Heart right ventricle (tissue), 16 donors: ENCODE measurements at regions not wholly inside any gene's neighbourhood (a gene's known extent, or its start where the extent isn't known, plus 50 kb on each side); places are given as distances from the start of the nearest gene placed in this dataset.

Experiments used
- ATAC-seq, 8 donors: fragments of 200-7000 bp; cut with Tn5 transposase; one replicate each; pipeline ENCODE4 v1.9.1; 2020; ENCODE audit warnings: mild to moderate bottlenecking in 8 of 8, moderate library complexity in 8 of 8, moderate number of reproducible peaks in 1 of 8
- DNase-seq, 2 donors: peaks; one replicate each; pipeline ENCODE4 v3.0.0-alpha.2; 2020
- H3K27ac ChIP-seq, 10 donors: fragments of 200-600 bp; sonication (generic) in 2 of 10; one replicate each; pipeline versions ENCODE4 v1.5.0 to v1.8.0; 2020 to 2022; ENCODE audit warnings: mild to moderate bottlenecking in 3 of 10
- H3K27me3 ChIP-seq, 7 donors: fragments of 200-600 bp; one replicate each; pipeline ENCODE4 v1.8.0; 2021 to 2022; ENCODE audit warnings: mild to moderate bottlenecking in 2 of 7
- H3K36me3 ChIP-seq, 9 donors: fragments of 200-600 bp; sonication (generic) in 1 of 9; one replicate each; pipeline versions ENCODE4 v1.5.0 to v1.8.0; 2020 to 2022; ENCODE audit warnings: mild to moderate bottlenecking in 2 of 9
- H3K4me1 ChIP-seq, 9 donors: fragments of 200-600 bp; sonication (generic) in 1 of 9; one replicate each; pipeline versions ENCODE4 v1.5.0 to v1.8.0; 2020 to 2022; ENCODE audit warnings: mild to moderate bottlenecking in 4 of 9
- H3K4me3 ChIP-seq, 10 donors: fragments of 200-600 bp; sonication (generic) in 2 of 10; one replicate each; pipeline versions ENCODE4 v1.5.0 to v1.8.0; 2020 to 2022; ENCODE audit warnings: mild to moderate bottlenecking in 7 of 10, moderate library complexity in 2 of 10
- H3K9me3 ChIP-seq, 11 donors: fragments of 200-600 bp in 10 of 11; sonication (generic) in 2 of 11; one replicate each; pipeline versions ENCODE4 v1.5.0 to v1.8.0; 2013 to 2022; ENCODE audit warnings: mild to moderate bottlenecking in 2 of 11, control low read depth in 1 of 11, moderate library complexity in 1 of 11
- CTCF ChIP-seq, 9 donors: fragments of 200-600 bp; sonication (generic) in 2 of 9; IDR thresholded peaks; one replicate each; pipeline versions ENCODE4 v1.5.0 to v1.8.0; 2021 to 2022; ENCODE audit warnings: antibody characterized with exemption in 9 of 9, mild to moderate bottlenecking in 5 of 9, moderate library complexity in 1 of 9
- WGBS, 2 donors: extraction: QIAGEN DNeasy Blood & Tissue Kit; methylation state at CpG; one replicate each; pipeline ENCODE4 v1.1.7; 2013; ENCODE audit warnings: inconsistent platforms in 1 of 2; 5-methylcytosine and 5-hydroxymethylcytosine counted together
- intact Hi-C, 10 donors: fragments of 100-400 bp; cut with DNase I; formaldehyde crosslinking; loops; one replicate each; pipeline versions ENCODE4 v1.11.1 to v1.14.2; 2022
- donor health status: Arrhythmogenic right ventricular cardiomyopathy.
- donor health status: ischemic (EF 13 %, LVEDD 7.1; RV severe dilation, severe dysfunction).
- donor health status: healthy with polysubstance abuse.
- donor health status: DM: no; HTN: yes; CAD: no.
- donor health status: DM: no; HTN: no; CAD: no.
- donor health status: ischemic (EF 25% LVEDD 6.9; RV normal size, moderate dysfunction).
- donor health status: ischemic (EF 25% LVEDD 5.7; RV mildly dilated, moderate dysfunction).
- donor health status: healthy.
- donor health status: DM: yes; HTN: yes; CAD: no.
- donor health status: Ischemic cardiomyopathy.
- donor health status: ischemic (EF 35%, LVEDD 5.7; RV mildly dilated, moderate dysfunction).
- donor health status: nonischemic (EF 11% LVEDD 7.7; RV severe dilation, severe dysfunction).
- donor health status: DM: yes; HTN: yes; CAD: no.
- donor health status: PGD.
- donor health status: ischemic (EF 29% LVEDD 5.4; RV normal size, mild dysfunction).
- donor health status: nonischemic (EF 23%, LVEDD 6.1; RV moderate dilation, normal function).

- Histone ChIP-seq H3K36me3 (no peaks in the 10 kb centered on the region), H3K27ac (no peak overlapping the region), H3K9me3 (peaks cover 0 to 34% (median 10%) of the 10 kb centered on the region in 11 donors), H3K4me3 (no peak overlapping the region), H3K4me1 (no peaks in the 10 kb centered on the region), H3K27me3 (no peaks in the 10 kb centered on the region)
- no peak for TF ChIP-seq CTCF (IDR thresholded peaks at IDR 0.05)
- no peak for ATAC-seq
- no peak for DNase-seq
- 94 to 96% methylated on average over 2 of the region's 2 CpGs for WGBS, 2 donors
- intact Hi-C loops: no loop called here
Measured at GRCh38 chr6:47426524-47427302, 50.9 kb upstream of the CD2AP start.

- ATAC-seq: no peak
- no peak overlapping the region for H3K27ac ChIP-seq
- no peak overlapping the region for H3K4me3 ChIP-seq
- no peak for DNase-seq
- no peak for TF ChIP-seq CTCF (IDR thresholded peaks at IDR 0.05)
- no peaks in the 10 kb centered on the region for H3K27me3 ChIP-seq
- H3K9me3 ChIP-seq: peaks cover 0 to 34% (median 10%) of the 10 kb centered on the region in 11 donors
- H3K36me3 ChIP-seq: no peaks in the 10 kb centered on the region
- peaks cover 0 to 5% (median 0%) of the 10 kb centered on the region in 9 donors for H3K4me1 ChIP-seq
- intact Hi-C loops: no loop called here
Measured at GRCh38 chr6:47427680-47428079, 49.9 kb upstream of the CD2AP start.
